BLaER1 treated with 17β-estradiol and CSF1 and Interleukin-3, amounts not matched to agents 10 nM and 100 nM (cell line): ENCODE measurements at regions not wholly inside any gene's neighbourhood (a gene's known extent, or its start where the extent isn't known, plus 50 kb on each side); places are given as distances from the start of the nearest gene placed in this dataset.
"Not testable (repeated sequence)": the region's sequence is repeated elsewhere in the genome, so short reads cannot be mapped to it uniquely, and the experiment has no call there.

Source experiments
- H3K27ac ChIP-seq, 11 experiments: shearing (Covaris generic); formaldehyde crosslinking; 2 replicates each; pipeline ENCODE4 v1.8.1; 2022
- H3K27me3 ChIP-seq, 11 experiments: shearing (Covaris generic); formaldehyde crosslinking; 2 replicates each; pipeline ENCODE4 v1.8.1; 2022
- H3K36me3 ChIP-seq, 11 experiments: shearing (Covaris generic); formaldehyde crosslinking; 2 replicates each; pipeline ENCODE4 v1.8.1; 2022
- H3K4me1 ChIP-seq, 10 experiments: shearing (Covaris generic); formaldehyde crosslinking; 2 replicates each; pipeline ENCODE4 v1.8.1; 2022
- H3K4me2 ChIP-seq, 11 experiments: shearing (Covaris generic); formaldehyde crosslinking; 2 replicates each; pipeline ENCODE4 v1.8.1; 2022
- H3K4me3 ChIP-seq, 10 experiments: shearing (Covaris generic); formaldehyde crosslinking; 2 replicates each; pipeline ENCODE4 v1.8.1; 2022
- H3K9ac ChIP-seq, 11 experiments: shearing (Covaris generic); formaldehyde crosslinking; 2 replicates each; pipeline ENCODE4 v1.8.1; 2022
- H3K9me3 ChIP-seq, 11 experiments: shearing (Covaris generic); formaldehyde crosslinking; replicated peaks in 1 of 11; 2 replicates each; pipeline ENCODE4 v1.8.1; 2022
- H4K20me1 ChIP-seq, 11 experiments: shearing (Covaris generic); formaldehyde crosslinking; 2 replicates each; pipeline ENCODE4 v1.8.1; 2022
- Cebpa-rat ChIP-seq, 11 experiments: shearing (Covaris generic); IDR thresholded peaks; 2 replicates each; pipeline ENCODE4 v1.8.1; 2022

DNA sequence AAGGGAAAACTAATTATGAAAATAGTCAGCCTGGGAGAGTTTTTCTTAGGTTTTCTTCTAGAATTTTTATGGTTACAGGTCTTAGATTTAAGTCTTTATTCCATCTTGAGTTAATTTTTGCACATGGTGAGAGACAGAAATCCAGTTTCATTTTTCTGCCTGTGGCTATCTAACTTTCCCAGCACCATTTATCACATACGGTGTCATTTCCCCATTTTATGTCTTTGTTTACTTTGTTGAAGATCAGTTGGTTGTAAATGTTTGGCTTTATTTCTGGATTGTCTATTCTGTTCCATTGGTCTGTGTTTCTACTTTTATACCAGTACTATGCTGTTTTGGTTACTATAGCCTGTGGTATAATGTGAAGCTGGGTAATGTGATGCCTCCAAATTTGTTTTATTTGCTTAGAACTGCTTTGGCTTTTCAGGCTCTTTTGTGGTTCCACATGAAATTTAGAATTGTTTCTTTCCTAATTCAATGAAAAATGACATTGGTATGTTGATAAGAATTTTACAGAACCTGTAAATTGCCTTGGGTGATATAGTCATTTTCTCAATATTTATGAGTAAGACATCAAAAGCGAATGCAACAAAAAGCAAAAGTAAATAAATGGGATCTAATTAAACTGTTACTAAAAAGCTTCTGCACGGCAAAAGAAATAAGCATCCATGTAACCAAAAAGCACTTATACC lies 146.1 kb upstream of the NOL4 start:
- no peak overlapping the region for H3K4me3 ChIP-seq
- H4K20me1 ChIP-seq = no peaks in the 10 kb centered on the region
- no peaks in the 10 kb centered on the region for H3K36me3 ChIP-seq
- H3K4me2 ChIP-seq = peak overlapping the region in 2 of 11 experiments; percentile 29 to 30; a peak in 2 of 22 replicates
- no peaks in the 10 kb centered on the region for H3K27me3 ChIP-seq
- no peak overlapping the region for H3K27ac ChIP-seq
- peaks cover 0 to 40% (median 4%) of the 10 kb centered on the region in 10 experiments; a peak in 17 of 20 replicates for H3K4me1 ChIP-seq
- no peak overlapping the region for H3K9ac ChIP-seq
- TF ChIP-seq Cebpa-rat (IDR thresholded peaks at IDR 0.05) = no peak
- H3K9me3 ChIP-seq = peaks cover 0 to 5% (median 0%) of the 10 kb centered on the region in 11 experiments; a peak in 1 of 22 replicates

DNA sequence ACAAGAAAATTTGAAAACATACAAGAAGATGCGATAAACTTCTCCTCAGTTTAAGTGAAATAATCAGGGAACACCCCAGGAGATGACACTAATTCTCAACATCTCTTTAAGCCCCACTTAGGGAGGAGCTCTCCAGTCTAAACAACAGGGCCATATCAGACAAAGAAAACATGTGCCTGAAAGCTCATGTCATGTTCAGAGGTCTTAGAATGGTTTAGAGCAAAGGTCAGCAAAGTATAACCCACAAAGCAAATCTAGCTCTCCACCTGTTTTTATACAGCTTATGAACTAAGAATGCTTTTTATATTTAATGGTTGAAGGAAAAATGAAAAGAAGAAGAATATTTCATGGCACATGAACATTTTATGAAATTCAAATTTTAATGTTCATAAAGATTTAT lies 155.6 kb upstream of the NOL4 start:
- Histone ChIP-seq H3K9me3 (no peaks in the 10 kb centered on the region), H3K4me1 (no peaks in the 10 kb centered on the region), H3K4me3 (no peak overlapping the region), H3K27ac (no peak overlapping the region), H3K36me3 (no peaks in the 10 kb centered on the region), H4K20me1 (no peaks in the 10 kb centered on the region), H3K9ac (no peak overlapping the region), H3K27me3 (no peaks in the 10 kb centered on the region), H3K4me2 (no peak overlapping the region)
- TF ChIP-seq Cebpa-rat (IDR thresholded peaks at IDR 0.05) = no peak

GRCh38 chr18:34385311-34385710 lies 160.6 kb upstream of the NOL4 start:
- Histone ChIP-seq H3K9me3 (peaks cover 7 to 11% (median 9%) of the 10 kb centered on the region in 11 experiments; a peak in 18 of 22 replicates), H3K4me3 (no peak overlapping the region), H3K4me1 (no peaks in the 10 kb centered on the region), H3K27ac (no peak overlapping the region), H3K4me2 (no peak overlapping the region), H3K36me3 (no peaks in the 10 kb centered on the region), H3K9ac (no peak overlapping the region), H4K20me1 (no peaks in the 10 kb centered on the region), H3K27me3 (no peaks in the 10 kb centered on the region)
- no peak for TF ChIP-seq Cebpa-rat (IDR thresholded peaks at IDR 0.05)

GRCh38 chr18:34386803-34387202 lies 162.1 kb upstream of the NOL4 start:
- Histone ChIP-seq H3K27me3 (no peaks in the 10 kb centered on the region), H3K9me3 (peaks cover 7 to 11% (median 9%) of the 10 kb centered on the region in 11 experiments; a peak in 18 of 22 replicates), H3K4me2 (no peak overlapping the region), H3K36me3 (no peaks in the 10 kb centered on the region), H3K4me1 (no peaks in the 10 kb centered on the region), H3K9ac (no peak overlapping the region), H3K27ac (no peak overlapping the region), H4K20me1 (no peaks in the 10 kb centered on the region), H3K4me3 (no peak overlapping the region)
- TF ChIP-seq Cebpa-rat (IDR thresholded peaks at IDR 0.05) = no peak

GRCh38 chr18:34397286-34397896 lies 172.7 kb upstream of the NOL4 start:
- Histone ChIP-seq H3K4me2 (no peak overlapping the region), H3K4me1 (no peaks in the 10 kb centered on the region), H3K9me3 (no peaks in the 10 kb centered on the region), H3K27ac (no peak overlapping the region), H3K27me3 (no peaks in the 10 kb centered on the region), H3K36me3 (no peaks in the 10 kb centered on the region), H3K9ac (no peak overlapping the region), H4K20me1 (no peaks in the 10 kb centered on the region), H3K4me3 (no peak overlapping the region)
- no peak for TF ChIP-seq Cebpa-rat (IDR thresholded peaks at IDR 0.05)

GRCh38 chr18:34399892-34400291 lies 175.2 kb upstream of the NOL4 start:
- Histone ChIP-seq H3K4me2 (no peak overlapping the region), H4K20me1 (no peaks in the 10 kb centered on the region), H3K27ac (no peak overlapping the region), H3K4me3 (no peak overlapping the region), H3K9ac (no peak overlapping the region), H3K27me3 (no peaks in the 10 kb centered on the region), H3K9me3 (no peaks in the 10 kb centered on the region), H3K36me3 (no peaks in the 10 kb centered on the region), H3K4me1 (no peaks in the 10 kb centered on the region)
- TF ChIP-seq Cebpa-rat (IDR thresholded peaks at IDR 0.05) = no peak

DNA sequence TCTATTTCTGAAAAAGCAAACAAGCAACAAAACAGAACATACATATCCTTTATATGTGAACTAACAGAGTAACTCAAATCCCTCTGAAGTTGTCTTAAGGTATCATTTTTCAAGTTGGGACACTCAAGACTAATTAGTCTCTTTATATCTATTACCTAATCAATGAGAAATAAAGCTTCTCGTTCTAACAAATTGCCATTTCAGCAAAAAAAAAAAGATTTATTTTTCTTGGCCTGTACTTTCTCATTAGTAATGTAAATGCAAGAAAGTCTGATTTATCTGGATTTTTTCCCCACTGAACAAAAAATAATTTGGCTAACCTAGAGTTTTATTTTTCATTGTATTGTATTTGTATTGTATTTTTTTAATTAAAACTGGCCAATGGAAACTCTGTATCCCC lies 176.1 kb upstream of the NOL4 start:
- Histone ChIP-seq H3K9me3 (no peaks in the 10 kb centered on the region), H3K4me3 (no peak overlapping the region), H3K27me3 (no peaks in the 10 kb centered on the region), H3K27ac (no peak overlapping the region), H3K36me3 (no peaks in the 10 kb centered on the region), H3K4me1 (no peaks in the 10 kb centered on the region), H3K4me2 (no peak overlapping the region), H3K9ac (no peak overlapping the region), H4K20me1 (no peaks in the 10 kb centered on the region)
- TF ChIP-seq Cebpa-rat (IDR thresholded peaks at IDR 0.05) = no peak

- Histone ChIP-seq H3K9ac (no peak overlapping the region), H3K4me1 (no peaks in the 10 kb centered on the region), H3K27ac (no peak overlapping the region), H3K4me3 (no peak overlapping the region), H3K4me2 (no peak overlapping the region), H3K36me3 (no peaks in the 10 kb centered on the region), H3K9me3 (no peaks in the 10 kb centered on the region), H3K27me3 (no peaks in the 10 kb centered on the region), H4K20me1 (no peaks in the 10 kb centered on the region)
- TF ChIP-seq Cebpa-rat (IDR thresholded peaks at IDR 0.05) = no peak
These were observed 177.1 kb upstream of the NOL4 start for GRCh38 chr18:34401775-34402174.

- not testable (repeated sequence) for H3K4me3 ChIP-seq, H3K36me3 ChIP-seq, H4K20me1 ChIP-seq, H3K4me2 ChIP-seq, H3K27me3 ChIP-seq, H3K4me1 ChIP-seq, H3K9me3 ChIP-seq, H3K27ac ChIP-seq, H3K9ac ChIP-seq
These were observed 182.8 kb upstream of the NOL4 start for GRCh38 chr18:34407471-34407870.

- TF ChIP-seq Cebpa-rat (IDR thresholded peaks at IDR 0.05) = no peak
- H3K4me2 ChIP-seq = no peak overlapping the region
- H3K27me3 ChIP-seq = no peaks in the 10 kb centered on the region
- no peaks in the 10 kb centered on the region for H3K4me1 ChIP-seq
- H3K36me3 ChIP-seq = no peaks in the 10 kb centered on the region
- H4K20me1 ChIP-seq = no peaks in the 10 kb centered on the region
- no peak overlapping the region for H3K9ac ChIP-seq
- H3K27ac ChIP-seq = no peak overlapping the region
- no peak overlapping the region for H3K4me3 ChIP-seq
- H3K9me3 ChIP-seq = no peaks in the 10 kb centered on the region
These were observed 187.2 kb upstream of the NOL4 start for GRCh38 chr18:34411952-34412351.
